ENCODE measurements at regions not wholly inside any gene's neighbourhood (a gene's known extent, or its start where the extent isn't known, plus 50 kb on each side); places are given as distances from the start of the nearest gene placed in this dataset.
"Not testable (repeated sequence)": the region's sequence is repeated elsewhere in the genome, so short reads cannot be mapped to it uniquely, and the experiment has no call there.

GRCh38 chr10:32197423-32197822 lies 141.2 kb upstream of the KIF5B start:
- Histone ChIP-seq H3K27me3 (ENCODE audit: insufficient read depth, low read depth) (no peaks in the 10 kb centered on the region), H3K4me3 (IDR thresholded peaks at IDR 0.05; ENCODE audit: insufficient read depth, low read depth, low read length) (no peak overlapping the region), H3K4me2 (no peak overlapping the region), H2AFZ (ENCODE audit: low read depth) (no peak overlapping the region), H3K27ac (no peak overlapping the region), H3K36me3 (ENCODE audit: insufficient read depth) (no peaks in the 10 kb centered on the region), H4K20me1 (ENCODE audit: insufficient read depth) (no peaks in the 10 kb centered on the region), H3K9ac (no peak overlapping the region), H3K79me2 (ENCODE audit: insufficient read depth, low read depth) (no peaks in the 10 kb centered on the region), H3K4me1 (ENCODE audit: low read depth, poor library complexity, severe bottlenecking) (no peaks in the 10 kb centered on the region)
- TF ChIP-seq CTCF (conservative IDR thresholded peaks at IDR 0.05; ENCODE audit: low read depth, low read length) = no peak

GRCh38 chr10:32190890-32191491 lies 134.8 kb upstream of the KIF5B start:
- Histone ChIP-seq H3K4me3 (IDR thresholded peaks at IDR 0.05; ENCODE audit: insufficient read depth, low read depth, low read length) (no peak overlapping the region), H4K20me1 (ENCODE audit: insufficient read depth) (no peaks in the 10 kb centered on the region), H3K9ac (no peak overlapping the region), H3K27me3 (ENCODE audit: insufficient read depth, low read depth) (no peaks in the 10 kb centered on the region), H3K4me2 (no peak overlapping the region), H3K27ac (no peak overlapping the region), H3K36me3 (ENCODE audit: insufficient read depth) (no peaks in the 10 kb centered on the region), H3K4me1 (ENCODE audit: low read depth, poor library complexity, severe bottlenecking) (no peaks in the 10 kb centered on the region), H3K79me2 (ENCODE audit: insufficient read depth, low read depth) (no peaks in the 10 kb centered on the region), H2AFZ (ENCODE audit: low read depth) (no peak overlapping the region)
- TF ChIP-seq CTCF (conservative IDR thresholded peaks at IDR 0.05; ENCODE audit: low read depth, low read length) = peak; percentile 86

DNA sequence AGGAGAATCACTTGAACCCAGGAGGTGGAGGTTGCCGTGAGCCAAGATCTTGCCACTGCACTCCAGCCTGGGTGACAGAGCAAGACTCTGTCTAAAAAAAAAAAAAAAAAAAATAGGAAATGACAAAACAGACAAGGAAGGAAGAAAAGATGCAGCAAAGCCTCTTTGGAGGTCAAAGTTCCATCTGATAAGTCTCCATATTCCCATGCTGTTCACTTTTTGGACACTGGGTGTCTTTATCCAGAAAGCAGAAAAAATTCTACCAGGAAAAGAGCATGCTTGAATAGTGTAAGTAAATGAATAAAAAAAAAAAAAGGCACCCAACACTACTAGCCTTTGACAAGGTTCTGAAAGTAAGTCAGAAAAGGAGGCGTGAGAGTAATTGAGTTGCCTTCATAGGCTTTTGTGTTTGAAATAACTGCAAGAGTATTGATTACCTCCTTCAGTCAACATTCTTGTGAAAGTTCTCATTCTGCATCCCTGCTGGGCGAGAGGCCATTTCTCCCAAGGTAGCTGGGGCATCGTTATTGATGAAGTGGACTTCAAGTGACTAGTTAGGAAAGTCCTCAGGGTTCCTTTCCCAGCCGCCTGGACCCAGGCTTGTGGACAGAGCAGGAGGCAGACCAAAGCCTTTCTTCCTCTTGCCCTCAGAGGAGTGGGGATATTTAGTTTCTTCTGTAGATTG lies 133.3 kb upstream of the KIF5B start:
- Histone ChIP-seq H3K27ac (no peak overlapping the region), H4K20me1 (ENCODE audit: insufficient read depth) (no peaks in the 10 kb centered on the region)
- TF ChIP-seq CTCF (conservative IDR thresholded peaks at IDR 0.05; ENCODE audit: low read depth, low read length) = 0 out of 2 replicates have a peak, but pooled peaks have one; percentile 21

GRCh38 chr10:32188601-32189000 lies 132.4 kb upstream of the KIF5B start:
- H3K9ac ChIP-seq; H3K36me3 ChIP-seq (ENCODE audit: insufficient read depth); H2AFZ ChIP-seq (ENCODE audit: low read depth); H3K4me2 ChIP-seq; H3K4me3 ChIP-seq (IDR thresholded peaks at IDR 0.05; ENCODE audit: insufficient read depth, low read depth, low read length); H3K79me2 ChIP-seq (ENCODE audit: insufficient read depth, low read depth); H4K20me1 ChIP-seq (ENCODE audit: insufficient read depth); H3K27ac ChIP-seq; H3K27me3 ChIP-seq (ENCODE audit: insufficient read depth, low read depth); H3K4me1 ChIP-seq (ENCODE audit: low read depth, poor library complexity, severe bottlenecking): not testable (repeated sequence)

More for the DNA sequence above, 133.3 kb upstream of the KIF5B start:
- no peaks in the 10 kb centered on the region for H3K27me3 ChIP-seq (ENCODE audit: insufficient read depth, low read depth)
- H3K4me3 ChIP-seq (IDR thresholded peaks at IDR 0.05; ENCODE audit: insufficient read depth, low read depth, low read length) = no peak overlapping the region
- H3K4me2 ChIP-seq = no peak overlapping the region
- H3K36me3 ChIP-seq (ENCODE audit: insufficient read depth) = no peaks in the 10 kb centered on the region
- no peaks in the 10 kb centered on the region for H3K4me1 ChIP-seq (ENCODE audit: low read depth, poor library complexity, severe bottlenecking)
- no peaks in the 10 kb centered on the region for H3K79me2 ChIP-seq (ENCODE audit: insufficient read depth, low read depth)
- H2AFZ ChIP-seq (ENCODE audit: low read depth) = no peak overlapping the region
- H3K9ac ChIP-seq = no peak overlapping the region

GRCh38 chr10:32187686-32188085 lies 131.5 kb upstream of the KIF5B start:
- Histone ChIP-seq H3K79me2 (ENCODE audit: insufficient read depth, low read depth) (no peaks in the 10 kb centered on the region), H4K20me1 (ENCODE audit: insufficient read depth) (no peaks in the 10 kb centered on the region), H2AFZ (ENCODE audit: low read depth) (no peak overlapping the region), H3K36me3 (ENCODE audit: insufficient read depth) (no peaks in the 10 kb centered on the region), H3K27ac (no peak overlapping the region), H3K9ac (no peak overlapping the region), H3K4me3 (IDR thresholded peaks at IDR 0.05; ENCODE audit: insufficient read depth, low read depth, low read length) (no peak overlapping the region), H3K27me3 (ENCODE audit: insufficient read depth, low read depth) (no peaks in the 10 kb centered on the region), H3K4me1 (ENCODE audit: low read depth, poor library complexity, severe bottlenecking) (no peaks in the 10 kb centered on the region), H3K4me2 (no peak overlapping the region)
- TF ChIP-seq CTCF (conservative IDR thresholded peaks at IDR 0.05; ENCODE audit: low read depth, low read length) = no peak

DNA sequence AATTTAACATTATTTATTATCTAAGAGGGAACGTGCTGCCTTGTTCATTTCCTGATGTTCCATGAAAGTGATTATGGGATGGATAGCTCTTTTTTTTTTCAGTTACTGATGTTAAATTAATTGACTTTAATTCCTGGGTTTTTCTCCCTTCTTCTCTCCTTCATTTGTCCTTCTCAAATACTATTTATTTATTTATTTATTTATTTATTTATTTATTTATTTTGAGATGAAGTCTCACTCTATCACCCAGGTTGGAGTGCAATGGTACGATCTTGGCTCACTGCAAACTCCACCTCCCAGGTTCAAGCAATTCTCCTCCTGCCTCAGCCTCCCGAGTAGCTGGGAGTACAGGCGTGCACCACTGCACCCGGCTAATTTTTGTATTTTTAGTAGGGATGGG lies 127.4 kb upstream of the KIF5B start:
- not testable (repeated sequence) for H3K79me2 ChIP-seq (ENCODE audit: insufficient read depth, low read depth); H3K36me3 ChIP-seq (ENCODE audit: insufficient read depth)

More for the DNA sequence above, 127.4 kb upstream of the KIF5B start:
- H3K4me1 ChIP-seq (ENCODE audit: low read depth, poor library complexity, severe bottlenecking); H3K4me3 ChIP-seq (IDR thresholded peaks at IDR 0.05; ENCODE audit: insufficient read depth, low read depth, low read length); H4K20me1 ChIP-seq (ENCODE audit: insufficient read depth); H3K4me2 ChIP-seq; H3K27ac ChIP-seq; H3K9ac ChIP-seq; H2AFZ ChIP-seq (ENCODE audit: low read depth); H3K27me3 ChIP-seq (ENCODE audit: insufficient read depth, low read depth): not testable (repeated sequence)

Data from KMS-11 (cell line).